ENCODE measurements at regions not wholly inside any gene's neighbourhood (a gene's known extent, or its start where the extent isn't known, plus 50 kb on each side); places are given as distances from the start of the nearest gene placed in this dataset.

GRCh38 chr5:7244208-7244607 is 151.7 kb upstream of the ADCY2 start:
- TF ChIP-seq CTCF (IDR thresholded peaks at IDR 0.05): no peak
- no peak for TF ChIP-seq ZFX (IDR thresholded peaks at IDR 0.05; ENCODE audit: borderline replicate concordance)
